ENCODE measurements at regions not wholly inside any gene's neighbourhood (a gene's known extent, or its start where the extent isn't known, plus 50 kb on each side); places are given as distances from the start of the nearest gene placed in this dataset.

DNA sequence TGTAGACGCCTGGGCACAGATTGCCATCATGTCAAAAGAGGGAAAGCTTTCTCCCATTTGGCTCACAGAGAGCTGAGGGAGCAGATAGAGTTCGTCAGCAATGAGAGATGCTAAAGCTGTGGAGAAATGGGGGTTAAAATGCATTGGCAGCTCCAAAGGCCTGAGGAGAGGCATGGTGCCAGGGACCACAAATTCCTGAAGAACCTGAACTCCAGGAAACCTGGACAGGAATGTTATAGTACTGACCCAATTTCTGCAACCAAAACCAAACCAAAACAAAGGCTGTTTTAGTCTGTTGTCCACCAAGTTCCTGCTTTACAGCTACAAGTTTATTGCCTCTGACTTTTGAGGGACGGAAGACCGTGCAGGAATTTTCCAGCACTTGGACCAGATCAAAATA is 575.7 kb downstream of the REEP3 start:
- TF ChIP-seq CTCF (IDR thresholded peaks at IDR 0.05), result no peak
- no peak for TF ChIP-seq POLR2A (IDR thresholded peaks at IDR 0.05)
